Transverse colon (tissue), 4 donors: ENCODE measurements at regions not wholly inside any gene's neighbourhood (a gene's known extent, or its start where the extent isn't known, plus 50 kb on each side); places are given as distances from the start of the nearest gene placed in this dataset.

Source experiments
- DNase-seq: peaks from one replicate; pipeline ENCODE4 v3.0.0-alpha.2; 2019
- H3K27ac ChIP-seq, 4 donors: fragments of 200-600 bp; sonication (generic); 2 replicates each; pipeline ENCODE4 v1.5.1; 2016 to 2018; ENCODE audit warnings: inconsistent platforms in 4 of 4
- H3K27me3 ChIP-seq: fragments of 200-600 bp; sonication (generic); 2 replicates; pipeline ENCODE4 v1.5.1; 2017; ENCODE audit warnings: inconsistent platforms
- H3K36me3 ChIP-seq, 4 donors: fragments of 200-600 bp; sonication (generic); 2 replicates each; pipeline ENCODE4 v1.5.1; 2017 to 2019; ENCODE audit warnings: inconsistent platforms in 4 of 4
- H3K4me1 ChIP-seq, 4 donors: fragments of 200-600 bp; sonication (generic); 2 replicates each; pipeline ENCODE4 v1.5.1; 2017 to 2020; ENCODE audit warnings: inconsistent platforms in 4 of 4
- H3K4me3 ChIP-seq, 4 donors: fragments of 200-600 bp; sonication (generic); 1 replicate in 1 of 4; 2 replicates in 3 of 4; pipeline versions ENCODE4 v1.5.1 to v1.6.1; 2017 to 2019; ENCODE audit warnings: inconsistent platforms in 4 of 4
- H3K9me3 ChIP-seq, 2 donors: fragments of 200-600 bp; sonication (generic); 2 replicates each; pipeline ENCODE4 v1.5.1; 2017 to 2019; ENCODE audit warnings: inconsistent platforms in 2 of 2
- CTCF ChIP-seq, 5 experiments: fragments of 200-600 bp in 3 of 5; fragments of 450-650 bp in 2 of 5; sonication (generic) in 3 of 5; IDR thresholded peaks; 1 replicate in 2 of 5; 2 replicates in 3 of 5; pipeline ENCODE4 v1.5.1; 2016 to 2017; ENCODE audit warnings: antibody characterized with exemption in 5 of 5, inconsistent platforms in 3 of 5, mild to moderate bottlenecking in 2 of 5, moderate library complexity in 1 of 5
- EP300 ChIP-seq: sonication (generic); formaldehyde crosslinking; IDR thresholded peaks from one replicate; pipeline ENCODE4 v1.6.1; 2017; ENCODE audit warnings: antibody characterized with exemption, low read depth
- POLR2A ChIP-seq: fragments of 450-650 bp; IDR thresholded peaks from one replicate; pipeline ENCODE4 v1.6.1; 2016; ENCODE audit warnings: antibody characterized with exemption, mild to moderate bottlenecking, moderate library complexity
- POLR2AphosphoS5 ChIP-seq, 3 donors: sonication (generic); formaldehyde crosslinking; IDR thresholded peaks; one replicate each; pipeline ENCODE4 v1.6.1; 2016; ENCODE audit warnings: antibody characterized with exemption in 3 of 3
- WGBS, 2 donors: methylation state at CpG; one replicate each; pipeline ENCODE4 v1.1.5; 2018; ENCODE audit warnings: low coverage in 1 of 2; 5-methylcytosine and 5-hydroxymethylcytosine counted together
- in situ Hi-C, 4 donors: fragments of 200-750 bp; cut with MboI; loops; one replicate each; pipeline versions ENCODE4 v1.15.0 to v1.15.1; 2017; ENCODE audit warnings: low sequenced_read_pairs in 3 of 4, low pct_ligation_motif_present in 1 of 4, low pct_unique_long_range_greater_than_20kb in 1 of 4
- intact Hi-C: fragments of 100-400 bp; cut with DNase I; formaldehyde crosslinking; loops from one replicate; pipeline ENCODE4 v1.15.1; 2023; ENCODE audit warnings: low total_unique reads

- no peaks in the 10 kb centered on the region for H3K27me3 ChIP-seq
Observed at GRCh38 chr6:95948324-95948723, 67.5 kb upstream of the FUT9 start.

GRCh38 chr6:95949985-95950384, 65.8 kb upstream of the FUT9 start:
- no peak for TF ChIP-seq POLR2AphosphoS5 (IDR thresholded peaks at IDR 0.05)
- no peak for TF ChIP-seq CTCF (IDR thresholded peaks at IDR 0.05)
- no peak for TF ChIP-seq EP300
- no peak for TF ChIP-seq POLR2A
- no peak overlapping the region for H3K27ac ChIP-seq
- no peaks in the 10 kb centered on the region for H3K27me3 ChIP-seq
- WGBS, 2 donors, result 66 to 90% methylated on average over 2 of the region's 2 CpGs
- no peak overlapping the region for H3K4me3 ChIP-seq
- no peaks in the 10 kb centered on the region for H3K4me1 ChIP-seq
- no peaks in the 10 kb centered on the region for H3K36me3 ChIP-seq
- in situ Hi-C loops, result no loop called here
- intact Hi-C loops, result no loop called here
- no peak for DNase-seq
- no peaks in the 10 kb centered on the region for H3K9me3 ChIP-seq

More at GRCh38 chr6:95948324-95948723, 67.5 kb upstream of the FUT9 start:
- no peaks in the 10 kb centered on the region for H3K9me3 ChIP-seq
- 36 to 61% methylated on average over 1 of the region's 1 CpG for WGBS, 2 donors
- intact Hi-C loops, result no loop called here
- no peak overlapping the region for H3K27ac ChIP-seq
- H3K36me3 ChIP-seq, result no peaks in the 10 kb centered on the region
- H3K4me1 ChIP-seq, result no peaks in the 10 kb centered on the region
- no peak for TF ChIP-seq POLR2A
- TF ChIP-seq POLR2AphosphoS5 (IDR thresholded peaks at IDR 0.05), result no peak
- no peak for TF ChIP-seq EP300
- no peak for TF ChIP-seq CTCF (IDR thresholded peaks at IDR 0.05)
- no peak overlapping the region for H3K4me3 ChIP-seq
- DNase-seq, result no peak
- in situ Hi-C loops, result no loop called here

GRCh38 chr6:95958686-95959085, 57.1 kb upstream of the FUT9 start:
- H3K4me1 ChIP-seq, result no peaks in the 10 kb centered on the region
- no peak for DNase-seq
- no peaks in the 10 kb centered on the region for H3K27me3 ChIP-seq
- 66 to 89% methylated on average over 1 of the region's 1 CpG for WGBS, 2 donors
- in situ Hi-C loops, result no loop called here
- H3K9me3 ChIP-seq, result no peaks in the 10 kb centered on the region
- H3K27ac ChIP-seq, result no peak overlapping the region
- H3K4me3 ChIP-seq, result no peak overlapping the region
- intact Hi-C loops, result no loop called here
- H3K36me3 ChIP-seq, result no peaks in the 10 kb centered on the region
- TF ChIP-seq POLR2A, result no peak
- TF ChIP-seq POLR2AphosphoS5 (IDR thresholded peaks at IDR 0.05), result no peak
- TF ChIP-seq EP300, result no peak
- no peak for TF ChIP-seq CTCF (IDR thresholded peaks at IDR 0.05)

- no peak for DNase-seq
- Histone ChIP-seq H3K36me3 (no peaks in the 10 kb centered on the region), H3K9me3 (no peaks in the 10 kb centered on the region), H3K4me3 (no peak overlapping the region), H3K27ac (no peak overlapping the region), H3K4me1 (no peaks in the 10 kb centered on the region), H3K27me3 (no peaks in the 10 kb centered on the region)
- TF ChIP-seq POLR2AphosphoS5 (IDR thresholded peaks at IDR 0.05) (no peak), POLR2A (no peak), EP300 (no peak), CTCF (IDR thresholded peaks at IDR 0.05) (no peak)
- intact Hi-C loops, result no loop called here
- in situ Hi-C loops, result no loop called here
Observed at GRCh38 chr6:95959261-95959660, 56.5 kb upstream of the FUT9 start.
